H1 (cell line): ENCODE measurements at regions not wholly inside any gene's neighbourhood (a gene's known extent, or its start where the extent isn't known, plus 50 kb on each side); places are given as distances from the start of the nearest gene placed in this dataset.

Experiments used
- CBX8 ChIP-seq: fragments of 300-800, 300-1000 bp; sonication (generic); IDR thresholded peaks from 2 replicates; pipeline ENCODE4 v1.7.1; 2016; ENCODE audit warnings: low read depth, low read length, borderline replicate concordance
- FOSL1 ChIP-seq: IDR thresholded peaks from 2 replicates; pipeline ENCODE4 v1.6.1; 2011; ENCODE audit warnings: mild to moderate bottlenecking, low read depth, low read length, moderate library complexity; ENCODE audit not compliant: insufficient read depth
- SIN3A ChIP-seq, 2 experiments: IDR thresholded peaks in 1 of 2; conservative IDR thresholded peaks in 1 of 2; 2 replicates each; pipeline ENCODE4 v1.6.1; 2011 to 2012; ENCODE audit warnings: low read length in 2 of 2, improper control_type of control experiment in 1 of 2, low read depth in 1 of 2, mild to moderate bottlenecking in 1 of 2
- SRF ChIP-seq: IDR thresholded peaks from 2 replicates; pipeline ENCODE4 v1.6.1; 2011; ENCODE audit warnings: mild to moderate bottlenecking, low read depth, low read length, moderate library complexity
- TF ChIP-seq, protein P1 (sequence below): fragments of 300-600 bp; sonication (generic); IDR thresholded peaks from 2 replicates; pipeline ENCODE4 v1.7.1; 2012; ENCODE audit warnings: low read length, moderate library complexity, mild to moderate bottlenecking, inconsistent platforms; ENCODE audit not compliant: insufficient replicate concordance

DNA sequence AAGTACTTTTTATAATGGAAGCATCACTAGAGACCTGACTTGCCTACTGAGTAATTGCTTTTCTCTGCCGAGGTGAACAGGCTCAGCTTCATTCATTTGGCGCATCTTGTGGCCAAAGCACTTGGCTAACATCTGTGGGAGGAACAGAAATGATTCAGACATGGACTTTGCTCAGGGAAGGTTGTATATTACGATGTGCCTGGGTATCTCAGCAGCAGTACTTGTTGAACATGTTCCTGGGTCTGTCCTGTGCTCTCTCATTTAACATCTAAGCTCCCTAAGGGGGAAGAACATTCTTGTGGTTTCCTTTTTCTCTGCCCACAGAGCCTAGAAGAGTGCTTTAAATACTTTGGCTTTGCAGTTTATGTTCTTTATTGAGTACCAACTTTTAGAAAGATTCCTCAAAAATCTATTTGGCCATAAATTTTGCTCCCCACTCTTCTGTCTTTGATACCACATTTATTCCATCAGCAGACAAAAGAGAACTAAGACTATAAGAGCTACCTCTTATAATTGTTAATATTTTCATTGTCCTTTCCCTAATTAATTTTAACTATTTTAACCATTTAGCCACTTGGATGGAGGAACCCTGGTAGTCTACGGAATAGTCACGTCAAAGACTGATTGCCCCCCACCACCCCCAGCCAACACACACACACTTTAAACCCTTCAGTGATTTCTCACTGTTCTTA, 101.2 kb upstream of the EGLN3 start (continued):
- no peak for TF ChIP-seq FOSL1
- no peak for TF ChIP-seq SRF
- TF ChIP-seq, protein P1, sequence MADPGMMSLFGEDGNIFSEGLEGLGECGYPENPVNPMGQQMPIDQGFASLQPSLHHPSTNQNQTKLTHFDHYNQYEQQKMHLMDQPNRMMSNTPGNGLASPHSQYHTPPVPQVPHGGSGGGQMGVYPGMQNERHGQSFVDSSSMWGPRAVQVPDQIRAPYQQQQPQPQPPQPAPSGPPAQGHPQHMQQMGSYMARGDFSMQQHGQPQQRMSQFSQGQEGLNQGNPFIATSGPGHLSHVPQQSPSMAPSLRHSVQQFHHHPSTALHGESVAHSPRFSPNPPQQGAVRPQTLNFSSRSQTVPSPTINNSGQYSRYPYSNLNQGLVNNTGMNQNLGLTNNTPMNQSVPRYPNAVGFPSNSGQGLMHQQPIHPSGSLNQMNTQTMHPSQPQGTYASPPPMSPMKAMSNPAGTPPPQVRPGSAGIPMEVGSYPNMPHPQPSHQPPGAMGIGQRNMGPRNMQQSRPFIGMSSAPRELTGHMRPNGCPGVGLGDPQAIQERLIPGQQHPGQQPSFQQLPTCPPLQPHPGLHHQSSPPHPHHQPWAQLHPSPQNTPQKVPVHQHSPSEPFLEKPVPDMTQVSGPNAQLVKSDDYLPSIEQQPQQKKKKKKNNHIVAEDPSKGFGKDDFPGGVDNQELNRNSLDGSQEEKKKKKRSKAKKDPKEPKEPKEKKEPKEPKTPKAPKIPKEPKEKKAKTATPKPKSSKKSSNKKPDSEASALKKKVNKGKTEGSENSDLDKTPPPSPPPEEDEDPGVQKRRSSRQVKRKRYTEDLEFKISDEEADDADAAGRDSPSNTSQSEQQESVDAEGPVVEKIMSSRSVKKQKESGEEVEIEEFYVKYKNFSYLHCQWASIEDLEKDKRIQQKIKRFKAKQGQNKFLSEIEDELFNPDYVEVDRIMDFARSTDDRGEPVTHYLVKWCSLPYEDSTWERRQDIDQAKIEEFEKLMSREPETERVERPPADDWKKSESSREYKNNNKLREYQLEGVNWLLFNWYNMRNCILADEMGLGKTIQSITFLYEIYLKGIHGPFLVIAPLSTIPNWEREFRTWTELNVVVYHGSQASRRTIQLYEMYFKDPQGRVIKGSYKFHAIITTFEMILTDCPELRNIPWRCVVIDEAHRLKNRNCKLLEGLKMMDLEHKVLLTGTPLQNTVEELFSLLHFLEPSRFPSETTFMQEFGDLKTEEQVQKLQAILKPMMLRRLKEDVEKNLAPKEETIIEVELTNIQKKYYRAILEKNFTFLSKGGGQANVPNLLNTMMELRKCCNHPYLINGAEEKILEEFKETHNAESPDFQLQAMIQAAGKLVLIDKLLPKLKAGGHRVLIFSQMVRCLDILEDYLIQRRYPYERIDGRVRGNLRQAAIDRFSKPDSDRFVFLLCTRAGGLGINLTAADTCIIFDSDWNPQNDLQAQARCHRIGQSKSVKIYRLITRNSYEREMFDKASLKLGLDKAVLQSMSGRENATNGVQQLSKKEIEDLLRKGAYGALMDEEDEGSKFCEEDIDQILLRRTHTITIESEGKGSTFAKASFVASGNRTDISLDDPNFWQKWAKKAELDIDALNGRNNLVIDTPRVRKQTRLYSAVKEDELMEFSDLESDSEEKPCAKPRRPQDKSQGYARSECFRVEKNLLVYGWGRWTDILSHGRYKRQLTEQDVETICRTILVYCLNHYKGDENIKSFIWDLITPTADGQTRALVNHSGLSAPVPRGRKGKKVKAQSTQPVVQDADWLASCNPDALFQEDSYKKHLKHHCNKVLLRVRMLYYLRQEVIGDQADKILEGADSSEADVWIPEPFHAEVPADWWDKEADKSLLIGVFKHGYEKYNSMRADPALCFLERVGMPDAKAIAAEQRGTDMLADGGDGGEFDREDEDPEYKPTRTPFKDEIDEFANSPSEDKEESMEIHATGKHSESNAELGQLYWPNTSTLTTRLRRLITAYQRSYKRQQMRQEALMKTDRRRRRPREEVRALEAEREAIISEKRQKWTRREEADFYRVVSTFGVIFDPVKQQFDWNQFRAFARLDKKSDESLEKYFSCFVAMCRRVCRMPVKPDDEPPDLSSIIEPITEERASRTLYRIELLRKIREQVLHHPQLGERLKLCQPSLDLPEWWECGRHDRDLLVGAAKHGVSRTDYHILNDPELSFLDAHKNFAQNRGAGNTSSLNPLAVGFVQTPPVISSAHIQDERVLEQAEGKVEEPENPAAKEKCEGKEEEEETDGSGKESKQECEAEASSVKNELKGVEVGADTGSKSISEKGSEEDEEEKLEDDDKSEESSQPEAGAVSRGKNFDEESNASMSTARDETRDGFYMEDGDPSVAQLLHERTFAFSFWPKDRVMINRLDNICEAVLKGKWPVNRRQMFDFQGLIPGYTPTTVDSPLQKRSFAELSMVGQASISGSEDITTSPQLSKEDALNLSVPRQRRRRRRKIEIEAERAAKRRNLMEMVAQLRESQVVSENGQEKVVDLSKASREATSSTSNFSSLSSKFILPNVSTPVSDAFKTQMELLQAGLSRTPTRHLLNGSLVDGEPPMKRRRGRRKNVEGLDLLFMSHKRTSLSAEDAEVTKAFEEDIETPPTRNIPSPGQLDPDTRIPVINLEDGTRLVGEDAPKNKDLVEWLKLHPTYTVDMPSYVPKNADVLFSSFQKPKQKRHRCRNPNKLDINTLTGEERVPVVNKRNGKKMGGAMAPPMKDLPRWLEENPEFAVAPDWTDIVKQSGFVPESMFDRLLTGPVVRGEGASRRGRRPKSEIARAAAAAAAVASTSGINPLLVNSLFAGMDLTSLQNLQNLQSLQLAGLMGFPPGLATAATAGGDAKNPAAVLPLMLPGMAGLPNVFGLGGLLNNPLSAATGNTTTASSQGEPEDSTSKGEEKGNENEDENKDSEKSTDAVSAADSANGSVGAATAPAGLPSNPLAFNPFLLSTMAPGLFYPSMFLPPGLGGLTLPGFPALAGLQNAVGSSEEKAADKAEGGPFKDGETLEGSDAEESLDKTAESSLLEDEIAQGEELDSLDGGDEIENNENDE, result no peak
- no peak for TF ChIP-seq SIN3A (conservative IDR thresholded peaks at IDR 0.05 in 1 of 2, IDR thresholded peaks at IDR 0.05 in 1 of 2; ENCODE audit: low read depth in 1 of 2, low read length in 2 of 2)
- TF ChIP-seq CBX8, result no peak
